HG03039 (cell line): ENCODE measurements at regions not wholly inside any gene's neighbourhood (a gene's known extent, or its start where the extent isn't known, plus 50 kb on each side); places are given as distances from the start of the nearest gene placed in this dataset.
"Not testable (repeated sequence)": the region's sequence is repeated elsewhere in the genome, so short reads cannot be mapped to it uniquely, and the experiment has no call there.

Experiments
- ATAC-seq: cut with Tn5 transposase; IDR thresholded peaks from one replicate; pipeline ENCODE4 v1.9.1; 2021; ENCODE audit warnings: mild to moderate bottlenecking, moderate library complexity; ENCODE audit not compliant: unreplicated experiment

DNA sequence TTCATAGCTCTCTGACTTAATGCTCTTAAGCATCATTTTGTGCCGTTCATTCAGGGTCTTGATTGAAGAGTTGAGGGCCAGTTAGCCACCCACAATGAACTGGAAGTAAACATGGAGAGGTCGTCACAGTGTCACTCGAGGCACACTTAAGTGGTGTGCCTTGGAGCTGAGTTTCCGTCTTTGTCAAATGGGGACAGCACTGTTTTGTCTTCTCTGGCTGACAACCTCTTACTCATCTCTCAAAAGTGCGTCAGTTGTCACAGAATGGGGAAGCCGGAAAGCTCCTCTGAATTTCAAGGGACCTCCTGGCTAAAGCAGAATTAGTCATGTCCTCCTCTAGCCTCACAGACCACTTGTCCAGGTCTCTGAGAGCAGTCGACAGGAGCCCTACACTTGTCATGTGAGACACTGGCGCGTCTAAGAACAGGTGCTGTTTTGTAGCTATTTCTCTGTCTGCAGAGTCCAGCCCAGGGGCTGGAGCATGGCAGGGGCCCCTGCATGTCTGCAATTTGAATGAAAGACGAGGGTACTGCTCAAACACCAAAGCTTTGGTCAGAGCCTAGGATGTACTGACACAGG, 231.5 kb downstream of the NPIPA7 start:
- not testable (repeated sequence) for ATAC-seq

DNA sequence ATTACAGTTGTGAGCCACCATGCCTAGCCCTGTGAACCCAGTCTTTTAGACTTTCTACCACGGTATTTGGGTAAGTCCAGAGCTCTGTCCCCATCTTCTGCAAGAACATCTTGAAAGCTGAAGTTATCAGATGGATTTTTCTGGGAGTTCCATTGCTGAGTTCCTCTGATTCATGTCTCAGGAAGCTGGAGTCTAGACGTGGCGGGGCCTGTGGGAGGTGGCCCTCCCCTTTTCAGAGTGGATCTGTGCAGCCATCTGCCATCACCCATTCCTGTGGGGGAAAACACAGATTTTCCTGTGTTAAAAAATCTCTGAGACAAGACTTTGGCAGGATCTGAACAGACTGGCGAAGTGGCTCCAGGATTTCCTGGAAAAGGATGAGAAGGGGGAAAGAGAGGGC, 234.3 kb downstream of the NPIPA7 start:
- not testable (repeated sequence) for ATAC-seq

DNA sequence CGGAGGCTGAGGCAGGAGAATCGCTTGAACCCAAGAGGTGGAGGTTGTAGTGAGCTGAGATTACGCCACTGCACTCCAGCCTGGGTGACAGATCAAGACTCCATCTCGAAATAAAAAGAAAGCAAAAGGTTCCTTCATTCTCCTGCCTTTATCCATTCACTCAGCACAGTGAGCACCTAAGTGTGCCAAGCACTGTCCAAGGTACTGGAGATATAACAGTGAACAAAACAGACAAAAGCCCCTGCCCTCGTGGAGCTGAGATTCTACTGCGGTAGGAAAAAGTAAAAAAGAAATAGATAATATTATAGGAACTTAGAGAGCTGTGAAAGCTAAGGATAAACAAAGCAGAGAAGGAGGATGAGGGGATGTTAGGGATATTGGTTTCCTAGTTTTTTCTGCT, 235.5 kb downstream of the NPIPA7 start:
- not testable (repeated sequence) for ATAC-seq

DNA sequence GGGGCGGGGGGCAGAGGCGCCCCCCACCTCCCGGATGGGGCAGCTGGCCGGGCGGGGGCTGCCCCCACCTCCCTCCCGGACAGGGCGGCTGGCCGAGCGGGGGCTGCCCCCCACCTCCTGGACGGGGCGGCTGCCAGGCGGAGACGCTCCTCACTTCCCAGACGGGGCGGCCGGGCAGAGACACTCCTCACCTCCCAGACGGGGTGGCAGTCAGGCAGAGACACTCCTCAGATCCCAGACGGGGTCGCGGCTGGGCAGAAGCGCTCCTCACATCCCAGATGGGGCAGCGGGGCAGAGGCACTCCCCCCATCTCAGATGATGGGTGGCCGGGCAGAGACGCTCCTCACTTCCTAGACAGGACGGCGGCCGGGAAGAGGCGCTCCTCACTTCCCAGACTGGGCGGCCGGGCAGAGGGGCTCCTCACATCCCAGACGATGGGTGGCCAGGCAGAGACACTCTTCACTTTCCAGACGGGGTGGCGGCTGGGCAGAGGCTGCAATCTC, 240.1 kb downstream of the NPIPA7 start:
- ATAC-seq = not testable (repeated sequence)

DNA sequence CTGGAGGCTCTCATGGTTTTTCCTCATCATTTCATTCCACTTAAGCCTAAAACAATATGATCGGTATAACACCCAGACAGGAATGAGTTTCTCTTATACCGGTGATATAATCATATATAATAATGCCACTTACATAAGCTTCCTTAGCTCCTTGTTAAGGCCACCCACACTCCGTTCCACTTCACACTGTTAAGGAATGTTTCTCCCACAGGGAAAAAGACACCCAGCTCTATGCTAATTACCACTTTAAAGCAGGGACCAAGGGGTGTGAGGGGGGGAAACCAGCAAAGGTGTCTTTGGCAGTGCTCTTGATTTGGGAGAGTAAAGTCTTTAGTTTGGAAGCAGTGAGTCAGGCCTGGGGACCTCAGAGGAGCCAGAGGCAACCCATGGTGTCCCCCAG, 245.4 kb downstream of the NPIPA7 start:
- ATAC-seq = not testable (repeated sequence)

DNA sequence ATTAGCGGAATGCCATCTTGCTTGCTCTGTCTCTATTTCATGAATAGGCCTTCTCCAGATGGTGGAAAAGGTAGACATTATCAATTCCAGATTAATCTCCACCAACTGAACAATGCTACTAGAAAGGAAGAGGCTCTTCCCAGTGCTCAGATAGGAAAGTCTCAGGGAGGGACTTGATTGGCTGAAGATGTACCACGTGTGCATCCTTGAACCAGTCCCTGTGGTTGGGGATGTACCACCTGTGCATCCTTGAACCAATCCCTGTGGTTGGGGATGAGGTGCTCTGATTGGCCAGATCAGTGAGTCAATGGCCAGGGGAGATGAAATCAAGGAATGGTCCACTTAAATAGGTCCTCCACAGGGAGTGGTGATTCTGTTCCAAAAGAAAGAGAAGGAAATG, 246.2 kb downstream of the NPIPA7 start:
- not testable (repeated sequence) for ATAC-seq

DNA sequence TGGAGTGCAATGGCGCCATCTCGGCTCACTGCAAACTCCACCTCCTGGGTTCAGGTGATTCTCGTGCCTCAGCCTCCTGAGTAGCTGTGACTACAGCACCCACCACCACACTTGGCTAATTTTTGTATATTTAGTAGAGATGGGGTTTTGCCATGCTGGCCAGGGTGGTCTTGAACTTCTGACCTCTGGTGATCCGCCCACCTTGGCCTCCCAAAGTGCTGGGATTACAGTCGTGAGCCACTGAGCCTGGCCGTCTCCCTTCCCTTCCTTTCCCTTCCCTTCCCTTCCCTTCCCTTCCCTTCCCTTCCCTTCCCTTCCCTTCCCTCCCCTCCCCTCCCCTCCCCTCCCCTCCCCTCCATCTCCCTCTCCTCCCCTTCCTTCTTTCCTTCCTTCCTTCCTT, 248.9 kb downstream of the NPIPA7 start:
- not testable (repeated sequence) for ATAC-seq

DNA sequence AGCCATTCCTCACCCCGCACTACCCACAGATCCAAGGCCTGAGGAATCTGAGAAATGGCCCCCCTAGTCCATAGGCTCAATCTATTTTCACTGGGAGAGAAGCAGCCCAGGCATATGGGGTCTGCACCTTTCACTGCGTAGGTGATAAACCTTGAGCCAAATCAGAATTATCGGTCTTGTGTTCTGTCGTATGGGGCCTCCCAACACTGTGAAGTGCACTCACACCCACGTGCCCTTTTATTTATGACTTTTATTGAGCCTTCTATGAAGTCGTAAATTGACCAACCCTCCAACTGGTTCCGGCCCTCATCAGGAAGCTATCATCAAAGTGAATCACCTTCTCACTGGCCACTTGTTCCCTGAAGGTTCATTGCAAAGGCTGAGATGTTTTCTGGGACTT, 259.3 kb downstream of the NPIPA7 start:
- ATAC-seq = not testable (repeated sequence)

DNA sequence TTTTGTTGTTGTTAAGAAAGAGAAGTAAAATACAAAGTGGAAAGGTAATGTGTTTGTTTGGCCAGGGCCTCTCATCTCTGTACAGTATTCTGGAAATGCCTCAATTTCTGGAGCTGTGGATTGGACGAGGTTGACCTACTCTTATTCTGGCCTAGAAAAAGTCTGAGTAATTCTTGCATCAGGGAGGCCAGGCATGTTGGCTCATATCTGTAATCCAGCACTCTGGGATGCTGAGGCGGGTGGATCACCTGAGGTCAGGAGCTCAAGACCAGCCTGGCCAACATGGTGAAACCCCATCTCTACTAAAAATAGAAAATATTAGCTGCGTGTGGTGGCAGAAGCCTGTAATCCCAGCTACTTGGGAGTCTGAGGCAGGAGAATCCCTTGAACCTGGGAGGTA, 259.8 kb downstream of the NPIPA7 start:
- ATAC-seq = not testable (repeated sequence)

DNA sequence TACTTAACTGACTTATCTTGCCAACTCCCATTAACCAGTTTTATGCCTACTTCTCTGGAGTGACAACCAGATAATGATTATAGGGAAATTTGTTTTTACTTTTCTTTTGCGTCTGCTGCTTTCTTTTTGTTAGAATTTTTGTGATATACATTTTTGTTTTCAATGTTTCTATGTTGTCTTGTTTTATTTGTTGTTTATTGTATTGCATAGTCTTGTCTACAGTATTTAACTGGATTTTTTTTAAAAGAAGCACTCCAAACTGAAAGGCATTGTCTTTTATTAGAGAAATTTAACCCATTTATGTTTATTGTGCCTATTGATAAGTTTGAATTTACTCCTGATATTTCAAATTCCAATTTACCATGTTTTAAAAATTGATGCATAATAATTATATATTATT, 264.9 kb downstream of the NPIPA7 start:
- not testable (repeated sequence) for ATAC-seq

DNA sequence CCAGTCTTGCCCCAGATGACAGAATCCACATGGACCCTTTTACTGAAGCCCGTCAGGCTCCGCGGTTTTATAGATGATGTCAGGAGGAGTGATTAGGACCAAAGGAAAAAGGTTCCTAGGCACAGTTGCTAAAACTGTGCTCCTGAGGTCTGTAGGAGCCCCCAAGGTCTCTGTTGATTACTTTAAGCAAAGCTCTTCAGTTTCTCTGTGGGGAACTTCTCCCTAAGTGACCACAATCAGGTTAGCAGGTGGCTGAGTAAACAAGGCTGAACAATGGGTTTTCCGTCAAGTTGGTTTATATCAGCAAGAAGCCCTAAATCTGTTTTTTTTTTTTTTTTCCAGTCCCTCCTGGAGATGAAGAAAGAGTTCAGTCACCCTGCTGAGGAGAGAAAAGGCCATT, 269.1 kb downstream of the NPIPA7 start:
- not testable (repeated sequence) for ATAC-seq

DNA sequence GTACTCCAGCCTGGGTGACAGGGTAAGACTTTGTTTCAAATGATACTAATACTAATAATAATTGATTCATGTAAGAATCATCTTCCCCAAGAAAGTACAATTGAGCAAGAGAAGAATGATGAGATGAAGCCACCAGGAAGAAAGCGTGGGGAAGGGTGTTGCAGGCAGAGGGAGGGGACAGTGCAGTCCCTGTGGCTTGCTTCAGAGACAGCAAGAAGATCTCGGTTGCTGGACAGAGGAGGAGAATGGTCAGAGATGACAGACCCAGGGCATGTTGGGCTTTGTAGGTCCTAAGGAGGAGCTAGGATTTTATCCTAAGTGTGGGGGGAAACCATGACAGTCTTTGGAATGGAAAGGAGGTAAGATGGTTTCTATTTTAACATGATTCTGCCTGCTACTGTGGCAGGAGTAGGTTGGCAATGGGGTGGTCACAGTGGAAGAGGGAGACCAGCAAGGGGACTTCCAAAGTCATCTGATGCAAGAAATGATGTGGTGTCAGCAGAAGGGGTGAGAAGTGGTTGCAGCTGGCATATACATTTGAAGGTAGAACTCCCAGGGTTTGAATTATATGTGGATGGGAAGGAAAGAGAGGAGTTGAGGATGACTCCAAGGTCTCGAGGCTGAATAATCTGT, 293.4 kb downstream of the NPIPA7 start:
- ATAC-seq = not testable (repeated sequence)

DNA sequence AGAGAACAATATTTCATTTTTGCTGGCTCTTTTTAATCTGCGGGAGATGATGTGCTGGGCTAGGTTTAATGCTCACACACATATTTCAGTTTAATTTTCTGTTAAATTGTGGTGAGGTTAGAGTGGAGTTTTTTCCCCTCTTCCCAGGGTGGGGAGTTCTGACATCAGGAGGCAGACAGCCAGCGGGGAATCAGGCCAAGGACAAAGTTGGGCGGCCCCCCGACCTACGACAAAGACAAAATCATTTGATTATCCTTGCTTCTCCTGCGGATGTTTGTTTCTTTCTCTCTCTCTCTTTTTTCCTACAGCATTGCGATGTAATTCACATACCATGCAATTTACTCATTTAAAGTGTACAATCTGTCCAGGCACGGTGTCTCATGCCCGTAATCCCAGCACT, 295.9 kb downstream of the NPIPA7 start:
- not testable (repeated sequence) for ATAC-seq

DNA sequence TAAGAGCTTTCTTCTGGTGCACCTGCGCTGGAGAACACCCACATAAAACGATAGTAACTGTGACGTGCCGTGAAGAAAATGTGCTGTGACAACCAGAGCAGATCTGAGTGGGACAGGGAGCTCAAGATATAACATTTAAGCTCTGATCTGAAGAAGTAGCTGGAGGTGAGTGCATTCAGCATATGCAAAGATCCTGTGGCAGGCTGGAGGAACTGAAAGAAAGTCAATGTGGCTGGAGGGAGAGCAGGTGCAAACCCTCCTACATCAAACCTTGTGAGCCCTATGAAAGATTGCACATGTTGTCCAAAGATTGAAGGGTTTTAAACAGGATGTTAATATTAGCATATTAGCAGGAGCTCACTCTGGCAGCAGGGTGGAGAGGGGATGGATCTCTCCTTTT, 342.9 kb downstream of the NPIPA7 start:
- not testable (repeated sequence) for ATAC-seq

DNA sequence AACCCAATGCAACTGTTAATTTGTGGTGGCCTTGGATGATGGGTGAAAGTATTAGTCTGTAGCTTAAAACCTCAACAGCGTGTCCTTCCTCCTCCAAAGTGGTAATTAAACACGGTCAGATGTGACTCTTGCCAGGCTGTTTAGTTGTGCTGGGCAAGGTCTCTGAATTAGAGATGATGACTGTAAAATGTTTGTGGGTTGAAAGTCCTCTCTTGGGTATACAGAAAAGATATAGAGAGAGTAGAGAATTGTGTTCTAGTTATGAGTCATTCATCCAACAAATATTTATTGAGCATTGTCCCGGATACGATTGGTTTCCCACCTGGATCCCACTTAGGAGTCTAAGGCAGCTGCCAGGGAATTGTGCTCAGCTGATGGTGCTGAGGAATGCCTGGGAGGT, 343.7 kb downstream of the NPIPA7 start:
- ATAC-seq = not testable (repeated sequence)

DNA sequence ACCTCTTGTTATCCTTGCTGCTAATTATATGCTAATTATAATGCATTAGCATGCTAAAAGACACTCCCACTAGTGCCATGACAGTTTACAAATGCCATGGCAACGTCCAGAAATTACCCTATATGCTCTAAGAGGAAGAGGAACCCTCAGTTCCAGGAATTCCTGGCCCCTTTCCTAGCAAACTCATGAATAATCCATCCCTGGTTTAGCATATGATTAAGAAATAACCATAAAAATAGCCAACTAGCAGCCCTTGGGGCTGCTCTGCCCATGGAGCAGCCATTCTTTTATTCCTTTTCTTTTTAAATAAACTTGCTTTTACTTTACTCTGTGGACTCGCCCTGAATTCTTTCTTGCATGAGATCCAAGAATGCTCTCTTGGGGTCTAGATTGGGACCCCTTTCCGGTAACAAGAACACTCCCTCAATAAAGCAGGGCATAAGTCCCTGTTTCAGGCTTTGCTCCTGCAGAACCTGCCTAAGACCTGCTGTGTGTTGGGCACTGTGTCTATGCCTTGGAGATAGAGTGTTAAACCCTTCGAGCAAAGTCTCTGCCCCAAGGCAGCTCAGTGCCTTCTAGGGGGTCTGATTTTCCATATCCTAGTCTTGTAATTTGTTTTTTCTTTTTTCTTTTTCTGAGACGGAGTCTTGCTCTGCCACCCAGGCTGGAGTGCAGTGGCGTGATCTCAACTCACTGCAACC, 345.0 kb downstream of the NPIPA7 start:
- ATAC-seq = not testable (repeated sequence)

DNA sequence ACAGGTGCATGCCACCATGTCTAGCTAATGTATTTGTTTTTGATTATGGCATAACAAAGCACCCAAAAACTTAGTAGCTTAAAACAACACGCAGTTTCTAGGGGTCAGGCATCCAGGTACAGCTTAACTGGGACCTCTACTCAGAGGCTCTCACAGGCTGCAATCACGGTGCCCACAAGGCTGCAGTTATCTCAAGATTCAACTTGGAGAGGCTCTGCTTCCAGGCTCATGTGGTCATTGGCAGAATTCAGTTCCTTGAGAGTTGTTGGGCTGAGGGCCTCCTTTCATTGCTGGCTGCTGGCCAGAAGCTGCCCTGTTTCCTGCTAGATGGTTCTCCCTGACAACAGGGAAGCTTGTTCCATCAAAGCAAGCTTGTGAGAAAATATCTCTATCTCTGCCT, 348.1 kb downstream of the NPIPA7 start:
- not testable (repeated sequence) for ATAC-seq

DNA sequence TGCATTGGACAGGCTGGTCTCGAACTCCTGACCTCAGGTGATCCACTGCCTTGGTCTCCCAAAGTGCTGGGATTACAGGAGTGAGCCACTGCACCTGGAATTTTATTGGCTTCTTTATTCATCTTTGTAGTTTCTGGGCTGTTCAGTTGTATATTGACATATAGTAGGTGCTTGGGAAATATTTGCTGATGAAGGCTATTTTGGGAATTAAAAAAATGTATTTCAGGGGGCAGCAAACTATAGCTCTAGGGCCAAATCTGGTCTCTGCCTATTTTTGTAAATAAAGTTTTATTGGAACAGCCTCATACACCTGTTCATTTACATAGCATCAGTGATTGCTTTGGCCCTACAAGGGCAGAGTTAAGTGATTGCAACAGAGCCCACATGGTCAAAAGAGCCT, 363.6 kb downstream of the NPIPA7 start:
- not testable (repeated sequence) for ATAC-seq

DNA sequence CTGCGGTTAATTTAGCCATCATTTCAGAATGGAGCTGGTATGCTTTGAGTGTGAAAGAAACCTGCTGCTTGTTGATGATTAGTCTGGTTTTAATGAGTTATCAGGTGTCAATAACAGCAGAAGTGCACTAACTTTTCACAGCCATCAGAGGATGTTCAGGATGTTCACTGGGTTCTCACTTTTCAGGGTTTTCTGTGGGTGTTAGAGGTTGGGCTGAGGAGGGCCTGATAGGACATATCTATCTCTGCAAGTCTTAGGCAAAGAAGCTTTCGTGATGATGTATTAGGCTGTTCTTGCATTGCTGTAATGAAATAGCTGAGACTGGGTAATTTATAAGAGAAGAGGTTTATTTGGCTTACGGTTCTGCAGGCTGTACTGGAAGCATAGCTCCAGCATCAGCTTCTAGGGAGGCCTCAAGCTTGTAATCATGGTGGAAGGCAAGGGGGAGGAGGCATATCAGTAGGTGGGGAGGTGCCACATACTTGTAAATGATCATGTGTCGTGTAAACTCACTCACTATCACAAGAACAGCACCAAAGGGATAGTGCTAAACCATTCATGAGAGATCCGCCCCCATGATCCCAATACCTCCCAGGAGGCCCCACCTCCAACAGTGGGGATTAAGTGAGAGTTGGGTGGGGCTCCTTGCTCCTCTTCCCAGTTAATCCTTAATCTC, 376.2 kb downstream of the NPIPA7 start:
- ATAC-seq = not testable (repeated sequence)

DNA sequence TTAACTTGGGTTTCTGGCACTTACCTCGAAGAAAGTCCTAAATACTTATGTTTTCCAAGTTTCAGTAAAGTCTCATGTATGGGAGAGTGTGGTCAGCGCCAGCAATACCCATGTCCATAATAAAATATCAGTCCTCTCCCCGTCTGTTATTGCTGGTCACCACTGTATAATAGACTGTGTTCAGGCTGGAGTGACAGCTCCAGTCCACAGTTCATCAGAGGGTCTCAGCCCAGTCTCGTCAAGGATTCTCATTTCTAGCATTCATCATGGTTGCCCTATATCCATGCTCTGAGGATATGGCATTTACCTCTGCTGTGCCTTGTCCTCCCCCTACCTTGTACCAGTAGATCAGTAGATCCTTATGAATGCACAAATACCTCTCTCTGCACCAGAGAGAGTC, 384.5 kb downstream of the NPIPA7 start:
- no peak for ATAC-seq

DNA sequence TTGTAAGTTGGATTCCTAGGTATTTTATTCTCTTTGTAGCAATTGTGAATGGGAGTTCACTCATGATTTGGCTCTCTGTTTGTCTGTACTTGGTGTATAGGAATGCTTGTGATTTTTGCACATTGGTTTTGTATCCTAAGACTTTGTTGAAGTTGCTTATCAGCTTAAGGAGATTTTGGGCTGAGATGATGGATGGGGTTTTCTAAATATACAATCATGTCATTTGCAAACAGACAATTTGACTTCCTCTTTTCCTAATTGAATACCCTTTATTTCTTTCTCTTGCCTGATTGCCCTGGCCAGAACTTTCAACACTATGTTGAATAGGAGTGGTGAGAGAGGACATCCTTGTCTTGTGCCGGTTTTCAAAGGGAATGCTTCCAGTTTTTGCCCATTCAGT, 391.8 kb downstream of the NPIPA7 start:
- not testable (repeated sequence) for ATAC-seq
